Erythroblast (primary cell): ENCODE measurements at regions not wholly inside any gene's neighbourhood (a gene's known extent, or its start where the extent isn't known, plus 50 kb on each side); places are given as distances from the start of the nearest gene placed in this dataset.

Experiments used
- GATA1 ChIP-seq: IDR thresholded peaks from 2 replicates; pipeline ENCODE4 v1.6.1; 2011; ENCODE audit warnings: low read depth, mild to moderate bottlenecking, control low read depth, low read length, moderate library complexity
- POLR2A ChIP-seq: IDR thresholded peaks from 2 replicates; pipeline ENCODE4 v1.6.1; 2011; ENCODE audit warnings: mild to moderate bottlenecking, low read length

GRCh38 chr2:133806564-133806963 is 238.3 kb upstream of the NCKAP5 start:
- no peak for TF ChIP-seq POLR2A
- TF ChIP-seq GATA1, result no peak
